Uterus (tissue), 3 donors: ENCODE measurements at regions not wholly inside any gene's neighbourhood (a gene's known extent, or its start where the extent isn't known, plus 50 kb on each side); places are given as distances from the start of the nearest gene placed in this dataset.

Experiments used
- DNase-seq, 2 donors: peaks; one replicate each; pipeline ENCODE4 v3.0.0-alpha.2; 2019 to 2020
- H3K27ac ChIP-seq, 2 donors: fragments of 200-600 bp; sonication (generic); 1 replicate in 1 of 2; 2 replicates in 1 of 2; pipeline ENCODE4 v1.5.1; 2016 to 2018
- H3K27me3 ChIP-seq, 2 donors: fragments of 200-600 bp; sonication (generic); one replicate each; pipeline ENCODE4 v1.5.1; 2018 to 2019; ENCODE audit warnings: control low read depth in 1 of 2
- H3K36me3 ChIP-seq, 2 donors: fragments of 200-600 bp; sonication (generic); one replicate each; pipeline ENCODE4 v1.5.1; 2019; ENCODE audit warnings: control low read depth in 1 of 2
- H3K4me1 ChIP-seq, 2 donors: fragments of 200-600 bp; sonication (generic); one replicate each; pipeline ENCODE4 v1.5.1; 2018 to 2019; ENCODE audit warnings: control low read depth in 1 of 2
- H3K4me3 ChIP-seq, 2 donors: fragments of 200-600 bp; sonication (generic); 1 replicate in 1 of 2; 2 replicates in 1 of 2; pipeline ENCODE4 v1.5.1; 2018 to 2019; ENCODE audit warnings: mild to moderate bottlenecking in 1 of 2
- H3K9me3 ChIP-seq, 2 donors: fragments of 200-600 bp; sonication (generic); one replicate each; pipeline ENCODE4 v1.5.1; 2019; ENCODE audit warnings: control low read depth in 1 of 2
- CTCF ChIP-seq, 4 experiments: fragments of 200-600 bp in 2 of 4; fragments of 450-650 bp in 2 of 4; sonication (generic) in 2 of 4; IDR thresholded peaks; one replicate each; pipeline ENCODE4 v1.5.1; 2016 to 2019; ENCODE audit warnings: antibody characterized with exemption in 4 of 4, mild to moderate bottlenecking in 2 of 4, moderate library complexity in 1 of 4
- POLR2A ChIP-seq, 2 donors: fragments of 450-650 bp; IDR thresholded peaks; one replicate each; pipeline ENCODE4 v1.6.1; 2016; ENCODE audit warnings: antibody characterized with exemption in 2 of 2, mild to moderate bottlenecking in 1 of 2, moderate library complexity in 1 of 2
- intact Hi-C: fragments of 100-400 bp; cut with DNase I; formaldehyde crosslinking; loops from one replicate; pipeline ENCODE4 v1.15.1; 2023; ENCODE audit warnings: low total_unique reads
- donor health status: DM: yes; HTN: yes; CAD: no.

DNA sequence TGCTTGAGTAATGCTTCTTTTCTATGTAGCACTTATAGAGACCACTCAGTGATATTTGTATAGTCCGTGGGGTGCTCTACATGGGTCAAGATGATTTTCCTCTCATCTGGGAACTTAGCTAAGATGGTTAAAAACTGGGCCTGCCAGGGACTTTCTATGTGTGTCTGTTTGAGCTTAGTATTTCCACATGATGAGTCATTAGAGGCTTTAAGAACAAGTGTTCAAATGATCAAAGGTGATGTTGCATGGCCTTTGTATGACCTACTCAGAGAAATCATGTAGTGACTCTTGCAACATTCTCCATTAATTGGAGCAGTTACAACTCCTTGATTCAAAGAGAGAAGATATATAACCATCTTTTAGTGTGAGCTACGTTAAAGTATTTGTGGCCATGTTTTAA lies 1480.5 kb upstream of the IGFBP7 start:
- no peak overlapping the region for H3K27ac ChIP-seq
- H3K4me3 ChIP-seq: no peak overlapping the region
- no peak for TF ChIP-seq CTCF (IDR thresholded peaks at IDR 0.05)
- no peak for TF ChIP-seq POLR2A (IDR thresholded peaks at IDR 0.05)
- no peaks in the 10 kb centered on the region for H3K4me1 ChIP-seq
- H3K36me3 ChIP-seq: no peaks in the 10 kb centered on the region
- DNase-seq: no peak
- H3K27me3 ChIP-seq: no peaks in the 10 kb centered on the region
- intact Hi-C loops: no loop called here
- H3K9me3 ChIP-seq: no peaks in the 10 kb centered on the region

DNA sequence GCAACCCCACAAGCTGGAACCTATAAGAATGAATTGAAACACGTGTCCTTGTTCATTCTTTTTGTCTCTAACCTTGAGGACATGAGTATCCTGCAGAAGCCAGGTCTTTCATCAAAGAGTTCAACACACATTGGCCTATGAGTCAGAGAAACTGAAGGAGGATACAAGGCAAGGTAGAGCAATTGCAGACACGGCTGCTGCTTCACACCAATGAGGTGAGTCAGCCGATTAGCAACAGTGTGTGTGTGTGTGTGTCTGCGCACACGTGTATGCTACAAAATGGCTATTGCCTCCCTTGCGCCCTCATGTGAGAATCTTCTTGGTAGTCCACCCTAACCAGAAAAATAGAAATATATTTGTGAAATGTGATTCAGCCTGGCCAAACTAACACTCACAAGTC lies 1477.7 kb upstream of the IGFBP7 start:
- no peak overlapping the region for H3K4me3 ChIP-seq
- intact Hi-C loops: no loop called here
- H3K4me1 ChIP-seq: no peaks in the 10 kb centered on the region
- H3K27ac ChIP-seq: no peak overlapping the region
- no peaks in the 10 kb centered on the region for H3K27me3 ChIP-seq
- TF ChIP-seq POLR2A (IDR thresholded peaks at IDR 0.05) (no peak), CTCF (IDR thresholded peaks at IDR 0.05) (no peak)
- no peak for DNase-seq
- H3K9me3 ChIP-seq: no peaks in the 10 kb centered on the region
- H3K36me3 ChIP-seq: no peaks in the 10 kb centered on the region

DNA sequence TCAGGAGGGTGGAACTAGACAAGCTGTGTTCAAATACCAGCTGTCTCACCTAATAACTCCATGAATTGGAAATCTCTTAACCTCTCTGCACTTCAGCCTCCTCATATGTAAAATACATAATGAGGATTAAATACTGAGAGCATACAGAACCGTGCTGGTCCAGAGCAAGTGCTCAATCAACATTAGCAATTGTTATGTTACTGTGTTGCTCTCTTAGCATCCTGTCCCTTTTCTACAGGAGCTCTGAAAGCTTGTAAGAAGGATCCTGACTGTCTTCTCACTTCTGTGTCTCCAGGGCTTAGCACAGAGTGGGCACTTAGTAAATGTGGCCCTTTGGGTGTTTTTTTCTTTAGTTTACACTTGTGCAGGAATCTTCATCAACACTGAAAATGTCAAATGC lies 1456.1 kb upstream of the IGFBP7 start:
- H3K36me3 ChIP-seq: no peaks in the 10 kb centered on the region
- no peak overlapping the region for H3K4me3 ChIP-seq
- no peak for TF ChIP-seq POLR2A (IDR thresholded peaks at IDR 0.05)
- TF ChIP-seq CTCF (IDR thresholded peaks at IDR 0.05): no peak
- intact Hi-C loops: no loop called here
- H3K9me3 ChIP-seq: no peaks in the 10 kb centered on the region
- H3K4me1 ChIP-seq: no peaks in the 10 kb centered on the region
- no peak overlapping the region for H3K27ac ChIP-seq
- DNase-seq: no peak
- no peaks in the 10 kb centered on the region for H3K27me3 ChIP-seq

DNA sequence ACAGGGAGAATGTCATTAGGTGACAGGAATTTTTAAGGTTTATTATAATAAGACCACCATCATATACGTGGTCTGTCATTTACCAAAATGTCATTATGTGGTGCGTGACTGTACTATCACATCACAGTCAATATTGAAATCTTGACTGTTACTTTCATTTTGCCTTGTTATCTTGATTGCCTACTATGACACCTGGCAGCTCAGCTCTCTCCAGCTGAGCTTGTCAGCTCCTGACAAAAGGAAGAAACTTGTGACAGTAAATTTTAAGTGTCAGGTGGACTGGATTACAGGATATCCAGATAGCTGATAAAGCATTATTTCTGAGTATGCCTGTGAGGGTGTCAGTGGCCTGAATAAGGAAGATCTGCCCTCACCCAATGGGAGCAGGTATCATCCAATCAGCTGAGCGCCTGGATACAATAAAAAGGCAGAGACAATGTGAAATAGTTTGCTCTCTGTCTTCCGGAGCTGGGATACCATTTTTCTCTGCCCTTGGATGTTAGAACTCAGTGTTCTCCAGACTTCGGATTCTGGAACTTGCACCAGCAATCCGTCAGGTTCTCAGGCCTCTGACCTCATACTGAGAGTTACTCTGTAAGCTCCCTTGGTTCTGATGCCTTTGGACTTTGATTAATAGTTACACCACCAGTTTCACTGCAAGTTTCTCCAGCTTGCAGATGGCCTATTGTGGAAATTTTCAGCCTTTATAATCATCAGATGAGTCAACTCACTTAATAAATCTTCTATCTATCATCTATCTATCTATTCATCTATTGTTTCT lies 1454.7 kb upstream of the IGFBP7 start:
- Histone ChIP-seq H3K27me3 (no peaks in the 10 kb centered on the region), H3K4me3 (no peak overlapping the region), H3K36me3 (no peaks in the 10 kb centered on the region), H3K4me1 (no peaks in the 10 kb centered on the region), H3K9me3 (no peaks in the 10 kb centered on the region), H3K27ac (no peak overlapping the region)
- DNase-seq: no peak
- intact Hi-C loops: no loop called here
- TF ChIP-seq CTCF (IDR thresholded peaks at IDR 0.05) (no peak), POLR2A (IDR thresholded peaks at IDR 0.05) (no peak)

DNA sequence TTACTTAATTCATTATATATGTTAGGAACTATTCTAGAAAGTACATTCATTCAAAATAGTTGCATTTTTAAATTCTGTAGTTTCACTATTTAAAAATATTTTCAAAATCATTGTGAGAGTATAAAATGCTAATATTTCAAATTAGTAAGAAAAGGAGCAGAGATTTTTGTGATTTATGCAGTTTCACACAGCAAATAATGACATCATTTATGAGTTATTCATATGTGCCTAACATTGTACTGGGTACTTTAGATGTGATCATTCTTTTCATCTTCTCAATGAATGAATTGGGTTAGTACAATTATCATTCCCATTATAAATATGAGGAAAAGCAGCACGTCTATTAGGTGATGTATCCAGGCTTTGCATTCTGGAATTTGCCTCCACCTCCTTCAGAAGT lies 1451.0 kb upstream of the IGFBP7 start:
- Histone ChIP-seq H3K4me1 (no peaks in the 10 kb centered on the region), H3K27me3 (no peaks in the 10 kb centered on the region), H3K4me3 (no peak overlapping the region), H3K36me3 (no peaks in the 10 kb centered on the region), H3K27ac (no peak overlapping the region), H3K9me3 (no peaks in the 10 kb centered on the region)
- DNase-seq: no peak
- TF ChIP-seq POLR2A (IDR thresholded peaks at IDR 0.05): no peak
- TF ChIP-seq CTCF (IDR thresholded peaks at IDR 0.05): no peak
- intact Hi-C loops: no loop called here
